Activated T-cell treated with anti-CD3 and anti-CD28 coated beads for 1 hour (primary cell): ENCODE measurements at regions not wholly inside any gene's neighbourhood (a gene's known extent, or its start where the extent isn't known, plus 50 kb on each side); places are given as distances from the start of the nearest gene placed in this dataset.
A peak's percentile ranks its signal among the peaks of the same experiment; 100 is the strongest.
"Not testable (repeated sequence)": the region's sequence is repeated elsewhere in the genome, so short reads cannot be mapped to it uniquely, and the experiment has no call there.

Source experiments
- DNase-seq: peaks from one replicate; pipeline ENCODE4 v3.0.0-alpha.2; 2020; ENCODE audit warnings: low read depth

GRCh38 chr7:35971133-35971891 lies 170.5 kb downstream of the SEPTIN7 start:
- DNase-seq, result no peak

- no peak for DNase-seq
Measured at GRCh38 chr7:35975851-35976454, 175.1 kb downstream of the SEPTIN7 start.

GRCh38 chr7:35978816-35979640 lies 174.0 kb upstream of the EEPD1 start:
- not testable (repeated sequence) for DNase-seq

GRCh38 chr7:35982600-35982999 lies 170.5 kb upstream of the EEPD1 start:
- no peak for DNase-seq

- no peak for DNase-seq
Measured at GRCh38 chr7:35983626-35984025, 169.4 kb upstream of the EEPD1 start.

- DNase-seq, result peak; percentile 71
Measured at GRCh38 chr7:35985126-35985754, 167.8 kb upstream of the EEPD1 start.

- DNase-seq, result no peak
Measured at GRCh38 chr7:35987016-35987415, 166.0 kb upstream of the EEPD1 start.

- DNase-seq, result no peak
Measured at GRCh38 chr7:35988105-35988504, 164.9 kb upstream of the EEPD1 start.

GRCh38 chr7:35988818-35989217 lies 164.2 kb upstream of the EEPD1 start:
- no peak for DNase-seq

- DNase-seq, result no peak
Measured at GRCh38 chr7:35991511-35992232, 161.4 kb upstream of the EEPD1 start.

GRCh38 chr7:35992436-35992835 lies 160.6 kb upstream of the EEPD1 start:
- DNase-seq, result no peak

- DNase-seq, result no peak
Measured at GRCh38 chr7:35993113-35993512, 159.9 kb upstream of the EEPD1 start.

- DNase-seq, result no peak
Measured at GRCh38 chr7:35993676-35994606, 159.1 kb upstream of the EEPD1 start.

- DNase-seq, result no peak
Measured at GRCh38 chr7:35995334-35995733, 157.7 kb upstream of the EEPD1 start.

GRCh38 chr7:35998481-35998880 lies 154.6 kb upstream of the EEPD1 start:
- no peak for DNase-seq

- DNase-seq, result no peak
Measured at GRCh38 chr7:36001546-36001945, 151.5 kb upstream of the EEPD1 start.

GRCh38 chr7:36002900-36003299 lies 150.2 kb upstream of the EEPD1 start:
- DNase-seq, result no peak

- DNase-seq, result no peak
Measured at GRCh38 chr7:36003343-36003742, 149.7 kb upstream of the EEPD1 start.

GRCh38 chr7:36005293-36005692 lies 147.8 kb upstream of the EEPD1 start:
- no peak for DNase-seq

- DNase-seq, result no peak
Measured at GRCh38 chr7:36005876-36006275, 147.2 kb upstream of the EEPD1 start.
